ENCODE measurements at regions not wholly inside any gene's neighbourhood (a gene's known extent, or its start where the extent isn't known, plus 50 kb on each side); places are given as distances from the start of the nearest gene placed in this dataset.

DNA sequence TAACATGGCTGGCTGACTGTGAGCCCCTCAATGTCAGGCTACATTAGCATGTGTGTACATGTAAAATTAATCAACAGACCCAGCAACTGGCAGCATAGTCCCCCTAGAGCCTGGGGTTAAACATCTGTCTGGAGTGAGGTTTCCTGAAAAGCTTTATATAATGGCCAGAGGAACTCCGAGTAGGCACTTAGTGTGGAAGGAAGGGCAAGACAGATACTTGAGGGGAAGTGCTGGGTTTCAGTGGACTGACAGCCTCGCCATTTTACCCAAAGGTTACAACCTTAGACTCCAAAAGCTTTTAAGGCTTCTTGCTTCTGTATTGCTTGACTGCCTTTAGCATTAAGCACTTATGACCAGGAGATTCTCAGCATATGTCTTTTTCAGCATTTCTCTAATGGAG lies 430.8 kb downstream of the FLRT2 start:
- TF ChIP-seq, protein P1, sequence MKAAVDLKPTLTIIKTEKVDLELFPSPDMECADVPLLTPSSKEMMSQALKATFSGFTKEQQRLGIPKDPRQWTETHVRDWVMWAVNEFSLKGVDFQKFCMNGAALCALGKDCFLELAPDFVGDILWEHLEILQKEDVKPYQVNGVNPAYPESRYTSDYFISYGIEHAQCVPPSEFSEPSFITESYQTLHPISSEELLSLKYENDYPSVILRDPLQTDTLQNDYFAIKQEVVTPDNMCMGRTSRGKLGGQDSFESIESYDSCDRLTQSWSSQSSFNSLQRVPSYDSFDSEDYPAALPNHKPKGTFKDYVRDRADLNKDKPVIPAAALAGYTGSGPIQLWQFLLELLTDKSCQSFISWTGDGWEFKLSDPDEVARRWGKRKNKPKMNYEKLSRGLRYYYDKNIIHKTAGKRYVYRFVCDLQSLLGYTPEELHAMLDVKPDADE (CRISPR knock-in tag; IDR thresholded peaks at IDR 0.05), result no peak
- TF ChIP-seq, protein P2, sequence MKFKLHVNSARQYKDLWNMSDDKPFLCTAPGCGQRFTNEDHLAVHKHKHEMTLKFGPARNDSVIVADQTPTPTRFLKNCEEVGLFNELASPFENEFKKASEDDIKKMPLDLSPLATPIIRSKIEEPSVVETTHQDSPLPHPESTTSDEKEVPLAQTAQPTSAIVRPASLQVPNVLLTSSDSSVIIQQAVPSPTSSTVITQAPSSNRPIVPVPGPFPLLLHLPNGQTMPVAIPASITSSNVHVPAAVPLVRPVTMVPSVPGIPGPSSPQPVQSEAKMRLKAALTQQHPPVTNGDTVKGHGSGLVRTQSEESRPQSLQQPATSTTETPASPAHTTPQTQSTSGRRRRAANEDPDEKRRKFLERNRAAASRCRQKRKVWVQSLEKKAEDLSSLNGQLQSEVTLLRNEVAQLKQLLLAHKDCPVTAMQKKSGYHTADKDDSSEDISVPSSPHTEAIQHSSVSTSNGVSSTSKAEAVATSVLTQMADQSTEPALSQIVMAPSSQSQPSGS (CRISPR knock-in tag; IDR thresholded peaks at IDR 0.05), result no peak
- TF ChIP-seq, protein P3, sequence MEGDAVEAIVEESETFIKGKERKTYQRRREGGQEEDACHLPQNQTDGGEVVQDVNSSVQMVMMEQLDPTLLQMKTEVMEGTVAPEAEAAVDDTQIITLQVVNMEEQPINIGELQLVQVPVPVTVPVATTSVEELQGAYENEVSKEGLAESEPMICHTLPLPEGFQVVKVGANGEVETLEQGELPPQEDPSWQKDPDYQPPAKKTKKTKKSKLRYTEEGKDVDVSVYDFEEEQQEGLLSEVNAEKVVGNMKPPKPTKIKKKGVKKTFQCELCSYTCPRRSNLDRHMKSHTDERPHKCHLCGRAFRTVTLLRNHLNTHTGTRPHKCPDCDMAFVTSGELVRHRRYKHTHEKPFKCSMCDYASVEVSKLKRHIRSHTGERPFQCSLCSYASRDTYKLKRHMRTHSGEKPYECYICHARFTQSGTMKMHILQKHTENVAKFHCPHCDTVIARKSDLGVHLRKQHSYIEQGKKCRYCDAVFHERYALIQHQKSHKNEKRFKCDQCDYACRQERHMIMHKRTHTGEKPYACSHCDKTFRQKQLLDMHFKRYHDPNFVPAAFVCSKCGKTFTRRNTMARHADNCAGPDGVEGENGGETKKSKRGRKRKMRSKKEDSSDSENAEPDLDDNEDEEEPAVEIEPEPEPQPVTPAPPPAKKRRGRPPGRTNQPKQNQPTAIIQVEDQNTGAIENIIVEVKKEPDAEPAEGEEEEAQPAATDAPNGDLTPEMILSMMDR (CRISPR knock-in tag; IDR thresholded peaks at IDR 0.05), result no peak
- TF ChIP-seq, protein P4, sequence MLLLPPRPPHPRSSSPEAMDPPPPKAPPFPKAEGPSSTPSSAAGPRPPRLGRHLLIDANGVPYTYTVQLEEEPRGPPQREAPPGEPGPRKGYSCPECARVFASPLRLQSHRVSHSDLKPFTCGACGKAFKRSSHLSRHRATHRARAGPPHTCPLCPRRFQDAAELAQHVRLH (CRISPR knock-in tag; IDR thresholded peaks at IDR 0.05; ENCODE audit: borderline replicate concordance, low read depth), result no peak
- TF ChIP-seq HIVEP1 (CRISPR knock-in tag; IDR thresholded peaks at IDR 0.05) (no peak), JUN (CRISPR knock-in tag; IDR thresholded peaks at IDR 0.05) (no peak), MXD4 (CRISPR knock-in tag; IDR thresholded peaks at IDR 0.05) (no peak)
- TF ChIP-seq, protein P5, sequence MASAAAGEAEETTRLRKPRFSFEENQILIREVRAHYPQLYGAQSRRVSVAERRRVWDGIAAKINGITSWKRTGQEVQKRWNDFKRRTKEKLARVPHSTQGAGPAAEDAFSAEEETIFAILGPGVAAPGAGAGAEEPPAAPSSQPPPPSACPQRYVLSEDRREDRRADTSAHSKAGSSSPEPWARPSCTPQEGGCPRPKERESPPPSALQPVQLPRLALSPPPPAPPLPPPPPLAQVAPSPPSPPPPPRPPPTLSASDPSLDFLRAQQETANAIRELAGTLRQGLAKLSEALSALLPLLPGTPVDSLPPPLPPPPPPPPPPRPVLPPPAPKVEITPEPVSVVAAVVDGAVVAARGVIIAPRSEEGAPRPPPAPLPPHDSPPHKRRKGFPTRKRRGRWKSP (CRISPR knock-in tag; IDR thresholded peaks at IDR 0.05), result no peak
